ENCODE measurements at regions not wholly inside any gene's neighbourhood (a gene's known extent, or its start where the extent isn't known, plus 50 kb on each side); places are given as distances from the start of the nearest gene placed in this dataset.

GRCh38 chr19:31175564-31176348 is 173.5 kb downstream of the TSHZ3 start:
- no peak for DNase-seq (ENCODE audit: low read depth)
- H3K4me3 ChIP-seq (ENCODE audit: low read depth, low read length) = no peak overlapping the region
- TF ChIP-seq, protein P1, sequence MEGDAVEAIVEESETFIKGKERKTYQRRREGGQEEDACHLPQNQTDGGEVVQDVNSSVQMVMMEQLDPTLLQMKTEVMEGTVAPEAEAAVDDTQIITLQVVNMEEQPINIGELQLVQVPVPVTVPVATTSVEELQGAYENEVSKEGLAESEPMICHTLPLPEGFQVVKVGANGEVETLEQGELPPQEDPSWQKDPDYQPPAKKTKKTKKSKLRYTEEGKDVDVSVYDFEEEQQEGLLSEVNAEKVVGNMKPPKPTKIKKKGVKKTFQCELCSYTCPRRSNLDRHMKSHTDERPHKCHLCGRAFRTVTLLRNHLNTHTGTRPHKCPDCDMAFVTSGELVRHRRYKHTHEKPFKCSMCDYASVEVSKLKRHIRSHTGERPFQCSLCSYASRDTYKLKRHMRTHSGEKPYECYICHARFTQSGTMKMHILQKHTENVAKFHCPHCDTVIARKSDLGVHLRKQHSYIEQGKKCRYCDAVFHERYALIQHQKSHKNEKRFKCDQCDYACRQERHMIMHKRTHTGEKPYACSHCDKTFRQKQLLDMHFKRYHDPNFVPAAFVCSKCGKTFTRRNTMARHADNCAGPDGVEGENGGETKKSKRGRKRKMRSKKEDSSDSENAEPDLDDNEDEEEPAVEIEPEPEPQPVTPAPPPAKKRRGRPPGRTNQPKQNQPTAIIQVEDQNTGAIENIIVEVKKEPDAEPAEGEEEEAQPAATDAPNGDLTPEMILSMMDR (IDR thresholded peaks at IDR 0.05; ENCODE audit: insufficient read depth, low read length) = no peak

DNA sequence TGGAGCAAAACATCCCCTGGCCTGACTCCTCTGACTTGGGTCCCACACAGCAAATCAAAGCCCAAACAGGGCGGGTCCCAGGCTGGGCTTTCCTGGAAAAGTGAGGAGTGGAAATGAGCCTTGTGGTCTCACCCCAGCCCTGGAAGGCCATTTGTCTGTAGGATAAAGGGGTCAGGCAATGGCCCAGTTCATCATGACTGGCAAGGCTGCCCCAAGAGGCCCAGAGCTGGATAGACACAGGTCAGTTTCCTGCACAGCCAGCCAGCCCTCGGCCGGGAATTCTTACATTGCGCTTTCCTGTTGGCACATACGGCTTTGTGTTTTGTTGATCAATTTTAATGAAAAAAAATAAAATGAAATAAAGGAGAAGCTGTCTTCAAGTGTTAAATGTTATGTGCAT is 174.3 kb downstream of the TSHZ3 start:
- no peak overlapping the region for H3K4me3 ChIP-seq (ENCODE audit: low read depth, low read length)
- TF ChIP-seq, protein P1 (IDR thresholded peaks at IDR 0.05; ENCODE audit: insufficient read depth, low read length) = no peak
- DNase-seq (ENCODE audit: low read depth) = no peak

GRCh38 chr19:31173991-31174390 is 175.2 kb downstream of the TSHZ3 start:
- DNase-seq (ENCODE audit: low read depth) = no peak
- no peak overlapping the region for H3K4me3 ChIP-seq (ENCODE audit: low read depth, low read length)
- TF ChIP-seq, protein P1 (IDR thresholded peaks at IDR 0.05; ENCODE audit: insufficient read depth, low read length) = no peak

GRCh38 chr19:31171936-31172335 is 177.3 kb downstream of the TSHZ3 start:
- TF ChIP-seq, protein P1 (IDR thresholded peaks at IDR 0.05; ENCODE audit: insufficient read depth, low read length) = no peak
- no peak overlapping the region for H3K4me3 ChIP-seq (ENCODE audit: low read depth, low read length)
- DNase-seq (ENCODE audit: low read depth) = no peak

GRCh38 chr19:31170046-31170445 is 179.2 kb downstream of the TSHZ3 start:
- DNase-seq (ENCODE audit: low read depth) = no peak
- H3K4me3 ChIP-seq (ENCODE audit: low read depth, low read length) = no peak overlapping the region
- TF ChIP-seq, protein P1 (IDR thresholded peaks at IDR 0.05; ENCODE audit: insufficient read depth, low read length) = no peak

DNA sequence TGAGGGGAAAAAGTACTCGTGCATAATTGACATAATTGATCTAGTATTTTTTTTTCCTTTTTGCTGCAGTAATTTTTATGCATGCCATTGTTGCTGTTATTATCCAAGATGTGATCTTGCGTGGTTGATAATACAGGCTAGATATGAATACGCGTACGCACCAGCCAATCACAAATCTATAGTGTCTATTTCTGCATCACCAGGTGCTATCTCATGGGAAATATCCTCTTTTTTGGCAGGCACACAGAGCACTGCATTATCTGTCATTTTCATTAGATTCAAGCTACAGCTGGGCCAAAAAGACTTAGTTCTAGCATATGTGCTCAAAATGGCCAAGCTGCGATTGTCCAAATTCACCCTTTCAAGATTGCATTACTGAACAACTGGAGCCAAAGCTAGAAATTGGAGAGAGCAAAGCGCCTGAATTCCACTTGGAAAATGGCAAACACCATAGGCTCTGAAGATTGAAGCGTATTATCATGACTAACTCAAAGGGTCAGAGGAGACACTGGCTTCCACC is 181.1 kb downstream of the TSHZ3 start:
- TF ChIP-seq, protein P1 (IDR thresholded peaks at IDR 0.05; ENCODE audit: insufficient read depth, low read length) = no peak
- no peak overlapping the region for H3K4me3 ChIP-seq (ENCODE audit: low read depth, low read length)
- no peak for DNase-seq (ENCODE audit: low read depth)

Measured in fibroblast of the aortic adventitia (primary cell).